ENCODE measurements at regions not wholly inside any gene's neighbourhood (a gene's known extent, or its start where the extent isn't known, plus 50 kb on each side); places are given as distances from the start of the nearest gene placed in this dataset.

DNA sequence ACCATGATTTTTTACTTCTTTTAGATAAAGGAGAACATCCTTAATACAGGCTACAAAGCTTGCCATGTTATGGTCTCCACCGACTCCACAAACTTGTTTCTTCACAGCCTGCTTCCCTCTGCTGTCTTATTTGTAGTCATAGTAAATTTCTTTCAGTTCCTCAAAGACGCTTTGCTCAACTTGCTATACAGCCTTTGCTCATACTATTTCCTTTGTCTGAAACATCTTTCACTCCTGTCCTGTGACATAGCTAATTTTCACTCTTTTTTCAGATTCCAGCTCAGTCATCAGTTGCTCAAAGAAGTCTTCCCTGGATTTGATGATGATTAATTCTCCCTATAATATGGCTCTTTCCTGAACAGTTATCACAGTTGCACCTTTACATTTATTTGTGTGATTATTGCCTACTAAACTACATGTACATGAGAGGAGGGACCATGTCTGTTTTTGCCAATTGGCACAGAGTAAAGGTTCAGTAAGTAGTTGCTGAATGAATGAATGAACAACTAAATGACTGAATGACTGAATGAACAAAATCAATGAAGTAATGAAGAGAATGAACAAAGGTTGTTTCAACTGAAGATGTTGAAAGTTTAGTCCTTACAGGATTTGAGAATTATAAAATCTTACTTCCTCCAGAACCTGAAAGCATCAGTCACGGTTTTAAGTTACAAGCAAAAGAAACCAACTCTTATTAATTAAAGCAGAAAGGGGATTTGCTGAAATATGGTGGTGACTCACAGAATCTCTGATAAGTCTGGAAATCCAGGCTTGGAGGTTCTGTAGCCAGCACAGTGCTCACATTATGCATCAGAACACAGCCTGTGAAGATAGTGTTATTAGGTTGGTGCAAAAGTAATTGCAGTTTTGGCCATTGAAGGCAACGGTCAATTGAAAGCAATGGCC lies 186.4 kb upstream of the FAM98A start:
- TF ChIP-seq, protein P1, sequence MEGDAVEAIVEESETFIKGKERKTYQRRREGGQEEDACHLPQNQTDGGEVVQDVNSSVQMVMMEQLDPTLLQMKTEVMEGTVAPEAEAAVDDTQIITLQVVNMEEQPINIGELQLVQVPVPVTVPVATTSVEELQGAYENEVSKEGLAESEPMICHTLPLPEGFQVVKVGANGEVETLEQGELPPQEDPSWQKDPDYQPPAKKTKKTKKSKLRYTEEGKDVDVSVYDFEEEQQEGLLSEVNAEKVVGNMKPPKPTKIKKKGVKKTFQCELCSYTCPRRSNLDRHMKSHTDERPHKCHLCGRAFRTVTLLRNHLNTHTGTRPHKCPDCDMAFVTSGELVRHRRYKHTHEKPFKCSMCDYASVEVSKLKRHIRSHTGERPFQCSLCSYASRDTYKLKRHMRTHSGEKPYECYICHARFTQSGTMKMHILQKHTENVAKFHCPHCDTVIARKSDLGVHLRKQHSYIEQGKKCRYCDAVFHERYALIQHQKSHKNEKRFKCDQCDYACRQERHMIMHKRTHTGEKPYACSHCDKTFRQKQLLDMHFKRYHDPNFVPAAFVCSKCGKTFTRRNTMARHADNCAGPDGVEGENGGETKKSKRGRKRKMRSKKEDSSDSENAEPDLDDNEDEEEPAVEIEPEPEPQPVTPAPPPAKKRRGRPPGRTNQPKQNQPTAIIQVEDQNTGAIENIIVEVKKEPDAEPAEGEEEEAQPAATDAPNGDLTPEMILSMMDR (IDR thresholded peaks at IDR 0.05; ENCODE audit: low read depth, low read length, missing input control) = no peak
- TF ChIP-seq GABPA (IDR thresholded peaks at IDR 0.05 in 1 of 2, conservative IDR thresholded peaks at IDR 0.05 in 1 of 2) = no peak
- TF ChIP-seq, protein P2, sequence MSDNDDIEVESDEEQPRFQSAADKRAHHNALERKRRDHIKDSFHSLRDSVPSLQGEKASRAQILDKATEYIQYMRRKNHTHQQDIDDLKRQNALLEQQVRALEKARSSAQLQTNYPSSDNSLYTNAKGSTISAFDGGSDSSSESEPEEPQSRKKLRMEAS (IDR thresholded peaks at IDR 0.05) = no peak
- TF ChIP-seq, protein P3, sequence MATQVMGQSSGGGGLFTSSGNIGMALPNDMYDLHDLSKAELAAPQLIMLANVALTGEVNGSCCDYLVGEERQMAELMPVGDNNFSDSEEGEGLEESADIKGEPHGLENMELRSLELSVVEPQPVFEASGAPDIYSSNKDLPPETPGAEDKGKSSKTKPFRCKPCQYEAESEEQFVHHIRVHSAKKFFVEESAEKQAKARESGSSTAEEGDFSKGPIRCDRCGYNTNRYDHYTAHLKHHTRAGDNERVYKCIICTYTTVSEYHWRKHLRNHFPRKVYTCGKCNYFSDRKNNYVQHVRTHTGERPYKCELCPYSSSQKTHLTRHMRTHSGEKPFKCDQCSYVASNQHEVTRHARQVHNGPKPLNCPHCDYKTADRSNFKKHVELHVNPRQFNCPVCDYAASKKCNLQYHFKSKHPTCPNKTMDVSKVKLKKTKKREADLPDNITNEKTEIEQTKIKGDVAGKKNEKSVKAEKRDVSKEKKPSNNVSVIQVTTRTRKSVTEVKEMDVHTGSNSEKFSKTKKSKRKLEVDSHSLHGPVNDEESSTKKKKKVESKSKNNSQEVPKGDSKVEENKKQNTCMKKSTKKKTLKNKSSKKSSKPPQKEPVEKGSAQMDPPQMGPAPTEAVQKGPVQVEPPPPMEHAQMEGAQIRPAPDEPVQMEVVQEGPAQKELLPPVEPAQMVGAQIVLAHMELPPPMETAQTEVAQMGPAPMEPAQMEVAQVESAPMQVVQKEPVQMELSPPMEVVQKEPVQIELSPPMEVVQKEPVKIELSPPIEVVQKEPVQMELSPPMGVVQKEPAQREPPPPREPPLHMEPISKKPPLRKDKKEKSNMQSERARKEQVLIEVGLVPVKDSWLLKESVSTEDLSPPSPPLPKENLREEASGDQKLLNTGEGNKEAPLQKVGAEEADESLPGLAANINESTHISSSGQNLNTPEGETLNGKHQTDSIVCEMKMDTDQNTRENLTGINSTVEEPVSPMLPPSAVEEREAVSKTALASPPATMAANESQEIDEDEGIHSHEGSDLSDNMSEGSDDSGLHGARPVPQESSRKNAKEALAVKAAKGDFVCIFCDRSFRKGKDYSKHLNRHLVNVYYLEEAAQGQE (IDR thresholded peaks at IDR 0.05) = no peak
- TF ChIP-seq EGR1 (IDR thresholded peaks at IDR 0.05; ENCODE audit: low read depth in 2 of 2) = no peak
- TF ChIP-seq, protein P4, sequence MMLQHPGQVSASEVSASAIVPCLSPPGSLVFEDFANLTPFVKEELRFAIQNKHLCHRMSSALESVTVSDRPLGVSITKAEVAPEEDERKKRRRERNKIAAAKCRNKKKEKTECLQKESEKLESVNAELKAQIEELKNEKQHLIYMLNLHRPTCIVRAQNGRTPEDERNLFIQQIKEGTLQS (IDR thresholded peaks at IDR 0.05) = no peak
- TF ChIP-seq, protein P5, sequence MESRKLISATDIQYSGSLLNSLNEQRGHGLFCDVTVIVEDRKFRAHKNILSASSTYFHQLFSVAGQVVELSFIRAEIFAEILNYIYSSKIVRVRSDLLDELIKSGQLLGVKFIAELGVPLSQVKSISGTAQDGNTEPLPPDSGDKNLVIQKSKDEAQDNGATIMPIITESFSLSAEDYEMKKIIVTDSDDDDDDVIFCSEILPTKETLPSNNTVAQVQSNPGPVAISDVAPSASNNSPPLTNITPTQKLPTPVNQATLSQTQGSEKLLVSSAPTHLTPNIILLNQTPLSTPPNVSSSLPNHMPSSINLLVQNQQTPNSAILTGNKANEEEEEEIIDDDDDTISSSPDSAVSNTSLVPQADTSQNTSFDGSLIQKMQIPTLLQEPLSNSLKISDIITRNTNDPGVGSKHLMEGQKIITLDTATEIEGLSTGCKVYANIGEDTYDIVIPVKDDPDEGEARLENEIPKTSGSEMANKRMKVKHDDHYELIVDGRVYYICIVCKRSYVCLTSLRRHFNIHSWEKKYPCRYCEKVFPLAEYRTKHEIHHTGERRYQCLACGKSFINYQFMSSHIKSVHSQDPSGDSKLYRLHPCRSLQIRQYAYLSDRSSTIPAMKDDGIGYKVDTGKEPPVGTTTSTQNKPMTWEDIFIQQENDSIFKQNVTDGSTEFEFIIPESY (IDR thresholded peaks at IDR 0.05) = no peak
- TF ChIP-seq JUND (IDR thresholded peaks at IDR 0.05) = no peak
- TF ChIP-seq RAD21 (IDR thresholded peaks at IDR 0.05) = no peak
- no peak for TF ChIP-seq YY1 (IDR thresholded peaks at IDR 0.05)
- TF ChIP-seq HNF4G (IDR thresholded peaks at IDR 0.05) = no peak
- no peak for TF ChIP-seq NR2F2 (IDR thresholded peaks at IDR 0.05)
- TF ChIP-seq HNF4A (conservative IDR thresholded peaks at IDR 0.05) = no peak
- TF ChIP-seq SP1 (IDR thresholded peaks at IDR 0.05) = no peak
